Stomach (tissue), 4 donors: ENCODE measurements at regions not wholly inside any gene's neighbourhood (a gene's known extent, or its start where the extent isn't known, plus 50 kb on each side); places are given as distances from the start of the nearest gene placed in this dataset.
"Not testable (repeated sequence)": the region's sequence is repeated elsewhere in the genome, so short reads cannot be mapped to it uniquely, and the experiment has no call there.

Experiments
- POLR2A ChIP-seq, 4 donors: fragments of 450-650 bp; IDR thresholded peaks; one replicate each; pipeline ENCODE4 v1.6.1; 2016; ENCODE audit warnings: antibody characterized with exemption in 4 of 4, control low read depth in 2 of 4, mild to moderate bottlenecking in 1 of 4, moderate library complexity in 1 of 4
- TF ChIP-seq, protein P1 (sequence below), 7 experiments: fragments of 450-650 bp in 4 of 7; fragments of 200-600 bp in 3 of 7; sonication (generic) in 3 of 7; IDR thresholded peaks; one replicate each; pipeline ENCODE4 v1.5.1; 2016 to 2019; ENCODE audit warnings: antibody characterized with exemption in 7 of 7, control low read depth in 2 of 7, mild to moderate bottlenecking in 1 of 7

GRCh38 chr15:98358274-98358673, 290.1 kb upstream of the IGF1R start:
- TF ChIP-seq, protein P1, sequence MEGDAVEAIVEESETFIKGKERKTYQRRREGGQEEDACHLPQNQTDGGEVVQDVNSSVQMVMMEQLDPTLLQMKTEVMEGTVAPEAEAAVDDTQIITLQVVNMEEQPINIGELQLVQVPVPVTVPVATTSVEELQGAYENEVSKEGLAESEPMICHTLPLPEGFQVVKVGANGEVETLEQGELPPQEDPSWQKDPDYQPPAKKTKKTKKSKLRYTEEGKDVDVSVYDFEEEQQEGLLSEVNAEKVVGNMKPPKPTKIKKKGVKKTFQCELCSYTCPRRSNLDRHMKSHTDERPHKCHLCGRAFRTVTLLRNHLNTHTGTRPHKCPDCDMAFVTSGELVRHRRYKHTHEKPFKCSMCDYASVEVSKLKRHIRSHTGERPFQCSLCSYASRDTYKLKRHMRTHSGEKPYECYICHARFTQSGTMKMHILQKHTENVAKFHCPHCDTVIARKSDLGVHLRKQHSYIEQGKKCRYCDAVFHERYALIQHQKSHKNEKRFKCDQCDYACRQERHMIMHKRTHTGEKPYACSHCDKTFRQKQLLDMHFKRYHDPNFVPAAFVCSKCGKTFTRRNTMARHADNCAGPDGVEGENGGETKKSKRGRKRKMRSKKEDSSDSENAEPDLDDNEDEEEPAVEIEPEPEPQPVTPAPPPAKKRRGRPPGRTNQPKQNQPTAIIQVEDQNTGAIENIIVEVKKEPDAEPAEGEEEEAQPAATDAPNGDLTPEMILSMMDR (IDR thresholded peaks at IDR 0.05): not testable (repeated sequence)
- TF ChIP-seq POLR2A (IDR thresholded peaks at IDR 0.05): not testable (repeated sequence)
